ENCODE measurements at regions not wholly inside any gene's neighbourhood (a gene's known extent, or its start where the extent isn't known, plus 50 kb on each side); places are given as distances from the start of the nearest gene placed in this dataset.
A peak's percentile ranks its signal among the peaks of the same experiment; 100 is the strongest.
"Not testable (repeated sequence)": the region's sequence is repeated elsewhere in the genome, so short reads cannot be mapped to it uniquely, and the experiment has no call there.

DNA sequence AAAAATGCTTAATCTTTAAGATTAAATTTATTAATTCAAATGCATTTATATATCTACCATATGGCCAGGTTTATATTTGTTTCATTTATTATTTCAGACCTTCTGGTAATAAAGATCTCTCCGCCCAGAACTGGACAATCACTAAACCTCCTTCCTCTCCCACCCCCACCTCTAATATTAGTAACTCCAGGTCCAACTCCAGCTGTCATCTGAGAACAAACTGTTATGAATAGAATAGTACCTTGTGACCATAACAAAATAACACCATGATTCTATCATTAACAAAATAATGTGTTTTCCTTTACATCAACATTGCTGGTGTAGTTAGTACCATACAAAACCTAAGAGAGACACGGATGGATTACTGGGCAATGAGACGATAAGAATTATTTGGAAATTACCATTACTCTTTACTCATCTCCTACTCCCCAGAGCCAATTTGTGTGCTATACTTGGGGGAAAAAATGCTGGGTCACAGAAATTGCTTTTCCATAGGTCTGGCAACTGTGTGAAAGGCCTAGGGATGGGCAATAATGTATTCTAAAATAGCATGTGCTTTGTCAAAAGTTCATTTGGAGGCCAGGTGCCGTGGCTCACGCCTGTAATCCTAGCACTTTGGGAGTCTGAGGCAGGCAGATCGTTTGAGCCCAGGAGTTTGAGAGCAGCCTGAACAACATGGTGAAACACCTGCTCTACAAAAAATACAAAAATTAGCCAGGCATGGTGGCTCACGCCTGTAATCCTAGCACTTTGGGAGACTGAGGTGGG, 186.1 kb downstream of the ENC1 start:
- DNase-seq, result no peak

DNA sequence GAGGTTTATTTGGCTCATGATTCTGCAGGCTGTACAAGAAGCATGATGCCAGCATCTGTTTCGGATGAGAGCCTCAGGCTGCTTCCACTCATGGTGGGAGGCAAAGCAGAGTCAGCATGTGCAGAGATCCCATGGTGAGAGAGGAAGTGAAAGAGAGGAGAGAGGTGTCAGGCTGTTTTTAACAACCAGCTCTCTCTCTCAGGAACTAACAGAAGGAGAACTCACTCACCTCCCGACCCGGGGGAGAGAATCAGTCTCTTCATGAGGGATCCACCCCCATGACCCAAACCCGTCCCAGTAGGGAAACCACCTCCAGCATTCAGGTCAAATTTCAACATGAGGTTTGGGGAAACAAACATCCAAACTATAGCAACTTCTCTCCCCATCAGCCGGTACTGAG, 187.7 kb downstream of the ENC1 start:
- no peak for DNase-seq

- DNase-seq, result no peak
Observed at GRCh38 chr5:74450095-74450494, 190.4 kb downstream of the ENC1 start.

- peak; percentile 43 for DNase-seq
Observed at GRCh38 chr5:74446725-74447241, 193.7 kb downstream of the ENC1 start.

- DNase-seq, result peak; percentile 93
Observed at GRCh38 chr5:74442466-74442865, 198.1 kb downstream of the ENC1 start.

- DNase-seq, result no peak
Observed at GRCh38 chr5:74441616-74442015, 198.9 kb downstream of the ENC1 start.

DNA sequence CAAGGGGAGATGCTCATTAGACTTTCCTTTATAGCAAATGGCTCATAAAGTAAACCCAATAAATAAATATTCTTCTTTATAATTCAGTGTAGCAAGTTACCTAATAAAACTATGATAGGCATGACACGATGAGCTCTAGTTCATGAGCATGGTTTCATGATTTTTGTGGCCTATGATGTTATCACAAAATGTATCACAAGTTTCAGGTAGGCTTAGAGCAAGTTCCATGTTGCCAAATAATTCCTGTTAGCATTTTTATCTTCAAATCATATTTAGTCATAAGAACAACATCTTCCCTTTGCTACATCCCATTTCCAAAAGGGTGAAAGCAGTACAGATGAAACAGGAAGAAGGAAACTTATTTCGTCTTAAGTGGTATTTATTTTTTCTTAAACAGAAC, 200.2 kb downstream of the ENC1 start:
- no peak for DNase-seq

GRCh38 chr5:74437870-74438269, 202.7 kb downstream of the ENC1 start:
- DNase-seq, result not testable (repeated sequence)

GRCh38 chr5:74433896-74434829, 206.4 kb downstream of the ENC1 start:
- no peak for DNase-seq

- DNase-seq, result peak; percentile 84
Observed at GRCh38 chr5:74433255-74433895, 207.2 kb downstream of the ENC1 start.

GRCh38 chr5:74432721-74433120, 207.8 kb downstream of the ENC1 start:
- DNase-seq, result no peak

- DNase-seq, result no peak
Observed at GRCh38 chr5:74432216-74432615, 208.3 kb downstream of the ENC1 start.

- no peak for DNase-seq
Observed at GRCh38 chr5:74431290-74431669, 209.2 kb downstream of the ENC1 start.

DNA sequence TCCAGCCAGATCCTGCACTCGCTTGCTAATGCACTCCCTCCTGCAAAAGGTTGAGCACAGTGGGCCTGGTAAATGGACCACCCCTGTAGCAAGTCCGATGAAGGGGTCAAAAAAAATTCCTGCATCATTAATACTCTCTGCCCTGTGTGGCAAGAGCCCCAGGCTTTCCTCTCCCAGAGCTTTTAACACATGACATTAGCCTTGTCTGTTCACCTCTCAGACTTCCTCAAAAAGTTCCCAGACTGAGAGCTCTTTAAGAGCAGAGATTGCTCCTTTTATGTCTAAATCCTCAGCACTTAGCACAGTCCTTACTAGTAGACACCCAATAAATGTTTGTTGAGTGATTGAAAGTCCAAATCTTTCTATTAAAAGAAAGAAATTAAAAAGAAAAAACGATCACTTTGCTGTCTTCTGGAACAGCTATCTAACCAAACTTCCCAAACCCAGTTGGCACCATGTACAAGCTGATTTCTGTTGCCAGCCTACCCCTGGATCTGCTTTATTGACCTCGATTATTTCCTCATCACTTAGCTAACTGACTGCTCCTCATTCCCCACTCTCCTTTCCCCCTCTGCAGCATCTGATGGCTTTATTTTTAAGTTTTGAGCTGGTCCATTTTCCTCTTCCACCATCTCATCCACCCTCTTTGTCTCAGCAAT, 209.8 kb downstream of the ENC1 start:
- DNase-seq, result no peak

- no peak for DNase-seq
Observed at GRCh38 chr5:74429495-74429894, 211.0 kb downstream of the ENC1 start.

GRCh38 chr5:74428876-74429275, 211.7 kb downstream of the ENC1 start:
- no peak for DNase-seq

GRCh38 chr5:74428275-74428674, 212.3 kb downstream of the ENC1 start:
- no peak for DNase-seq

- no peak for DNase-seq
Observed at GRCh38 chr5:74426506-74426905, 214.0 kb downstream of the ENC1 start.

GRCh38 chr5:74424162-74424868, 216.2 kb downstream of the ENC1 start:
- DNase-seq, result peak; percentile 36

DNA sequence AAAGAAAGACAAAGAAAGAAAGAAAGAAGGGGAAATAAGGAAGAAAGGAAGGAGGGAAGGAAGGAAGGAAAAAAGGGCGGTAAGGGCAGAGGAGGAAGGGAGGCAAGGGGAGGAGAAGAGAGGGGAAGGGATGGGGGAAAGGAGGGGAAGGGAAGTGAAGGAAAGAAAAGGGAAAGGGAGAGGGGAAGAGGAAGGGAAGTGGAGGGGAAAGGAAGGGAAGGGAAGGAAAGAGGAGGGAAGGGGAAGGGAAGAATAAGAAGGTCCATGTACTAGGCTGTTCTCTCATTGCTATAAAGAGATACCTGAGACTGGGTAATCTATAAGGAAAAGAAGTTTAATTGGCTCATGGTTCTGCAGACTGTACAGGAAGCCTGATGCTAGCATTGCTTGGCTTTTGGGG, 217.1 kb downstream of the ENC1 start:
- no peak for DNase-seq

DNA sequence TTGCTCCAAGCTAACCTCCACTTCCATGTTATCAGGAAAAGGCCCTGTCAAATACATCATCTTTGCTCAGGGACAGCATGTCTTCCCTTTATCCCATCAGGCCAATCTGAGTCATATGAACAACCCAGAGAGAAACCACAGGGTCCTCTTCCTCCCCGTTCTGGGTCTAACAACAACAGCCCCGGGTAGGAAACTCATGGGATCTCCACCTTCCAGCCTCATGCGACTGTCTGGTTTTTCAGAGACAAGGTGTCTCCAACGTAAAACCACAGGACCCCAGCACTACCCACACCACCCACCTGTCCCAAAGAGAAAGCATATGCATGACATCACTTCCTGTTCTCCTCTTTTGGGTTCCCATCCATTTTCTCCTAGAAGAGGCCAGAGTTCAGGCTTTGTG, 217.9 kb downstream of the ENC1 start:
- no peak for DNase-seq

DNA sequence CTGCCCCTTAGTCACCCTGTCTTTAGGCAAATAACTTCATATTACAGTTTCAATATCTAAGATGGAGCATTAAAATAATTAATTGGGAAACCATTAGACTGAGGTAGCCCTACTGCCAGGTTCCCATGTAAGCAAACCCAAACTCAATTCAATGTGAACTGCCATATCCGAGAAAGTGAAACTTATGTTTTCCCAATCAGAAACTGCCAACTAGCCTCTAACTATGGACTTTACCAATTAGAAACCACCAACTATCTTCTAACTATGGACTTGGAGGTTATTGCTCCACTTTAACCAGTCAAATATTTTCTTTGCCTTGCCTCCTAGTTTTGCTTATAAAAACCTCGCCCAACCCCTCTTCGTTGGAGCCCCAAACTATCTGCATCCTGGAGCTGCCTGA, 218.5 kb downstream of the ENC1 start:
- DNase-seq, result no peak
